ENCODE measurements at regions not wholly inside any gene's neighbourhood (a gene's known extent, or its start where the extent isn't known, plus 50 kb on each side); places are given as distances from the start of the nearest gene placed in this dataset.

DNA sequence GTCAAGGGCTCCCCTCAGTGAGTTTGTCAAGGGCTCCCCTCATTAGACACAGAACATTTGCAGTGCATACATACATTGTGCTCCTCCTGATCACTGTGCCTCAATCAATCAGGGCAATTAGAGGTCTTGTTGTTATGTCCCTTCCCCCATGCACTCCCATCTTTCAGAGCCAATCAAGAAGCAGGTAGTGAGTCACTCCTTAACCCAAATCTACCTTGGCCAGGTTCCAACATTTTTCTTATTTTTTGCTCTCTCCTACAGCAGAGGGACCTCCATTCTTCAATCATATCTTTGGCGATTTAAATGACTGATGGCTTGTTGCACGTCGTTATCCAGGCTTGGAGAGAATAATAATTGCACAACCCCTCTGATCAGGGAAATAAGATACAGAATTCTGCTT is 409.9 kb upstream of the SPTLC3 start:
- TF ChIP-seq, protein P1, sequence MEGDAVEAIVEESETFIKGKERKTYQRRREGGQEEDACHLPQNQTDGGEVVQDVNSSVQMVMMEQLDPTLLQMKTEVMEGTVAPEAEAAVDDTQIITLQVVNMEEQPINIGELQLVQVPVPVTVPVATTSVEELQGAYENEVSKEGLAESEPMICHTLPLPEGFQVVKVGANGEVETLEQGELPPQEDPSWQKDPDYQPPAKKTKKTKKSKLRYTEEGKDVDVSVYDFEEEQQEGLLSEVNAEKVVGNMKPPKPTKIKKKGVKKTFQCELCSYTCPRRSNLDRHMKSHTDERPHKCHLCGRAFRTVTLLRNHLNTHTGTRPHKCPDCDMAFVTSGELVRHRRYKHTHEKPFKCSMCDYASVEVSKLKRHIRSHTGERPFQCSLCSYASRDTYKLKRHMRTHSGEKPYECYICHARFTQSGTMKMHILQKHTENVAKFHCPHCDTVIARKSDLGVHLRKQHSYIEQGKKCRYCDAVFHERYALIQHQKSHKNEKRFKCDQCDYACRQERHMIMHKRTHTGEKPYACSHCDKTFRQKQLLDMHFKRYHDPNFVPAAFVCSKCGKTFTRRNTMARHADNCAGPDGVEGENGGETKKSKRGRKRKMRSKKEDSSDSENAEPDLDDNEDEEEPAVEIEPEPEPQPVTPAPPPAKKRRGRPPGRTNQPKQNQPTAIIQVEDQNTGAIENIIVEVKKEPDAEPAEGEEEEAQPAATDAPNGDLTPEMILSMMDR (IDR thresholded peaks at IDR 0.05; ENCODE audit: extremely low read depth in 1 of 2, insufficient read depth in 1 of 2, low read depth in 1 of 2, low read length in 2 of 2), result no peak
- TF ChIP-seq POLR2A (IDR thresholded peaks at IDR 0.05; ENCODE audit: low read depth, low read length) (no peak), EZH2 (IDR thresholded peaks at IDR 0.05; ENCODE audit: borderline replicate concordance, low read depth, low read length, severe bottlenecking) (no peak), POLR2AphosphoS5 (IDR thresholded peaks at IDR 0.05; ENCODE audit: insufficient read depth, low read depth, low read length) (no peak), MYC (IDR thresholded peaks at IDR 0.05; ENCODE audit: low read depth, low read length) (no peak), JUN (IDR thresholded peaks at IDR 0.05; ENCODE audit: borderline replicate concordance, insufficient read depth, insufficient read length, low read depth) (no peak), FOS (IDR thresholded peaks at IDR 0.05; ENCODE audit: borderline replicate concordance, insufficient read depth, low read length) (no peak), GATA2 (IDR thresholded peaks at IDR 0.05; ENCODE audit: insufficient read depth, insufficient read length, low read depth, low read length) (no peak)
- TF ChIP-seq, protein P2, sequence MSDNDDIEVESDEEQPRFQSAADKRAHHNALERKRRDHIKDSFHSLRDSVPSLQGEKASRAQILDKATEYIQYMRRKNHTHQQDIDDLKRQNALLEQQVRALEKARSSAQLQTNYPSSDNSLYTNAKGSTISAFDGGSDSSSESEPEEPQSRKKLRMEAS (IDR thresholded peaks at IDR 0.05; ENCODE audit: insufficient read depth, insufficient read length), result no peak
